Progenitor cell of endocrine pancreas (in vitro differentiated cells): ENCODE measurements at regions not wholly inside any gene's neighbourhood (a gene's known extent, or its start where the extent isn't known, plus 50 kb on each side); places are given as distances from the start of the nearest gene placed in this dataset.

Experiments
- DNase-seq: peaks from one replicate; pipeline ENCODE4 v3.0.0; 2021; ENCODE audit warnings: low spot score; ENCODE audit not compliant: unreplicated experiment
- H3K27ac Mint-ChIP-seq: 2 replicates; pipeline ENCODE4 v1.8.0; 2021; ENCODE audit warnings: mild to moderate bottlenecking, moderate library complexity, mixed read lengths
- H3K27me3 Mint-ChIP-seq: 2 replicates; pipeline ENCODE4 v1.8.0; 2021; ENCODE audit warnings: mixed read lengths
- H3K36me3 Mint-ChIP-seq: 2 replicates; pipeline ENCODE4 v1.8.0; 2022; ENCODE audit warnings: mixed read lengths; ENCODE audit not compliant: insufficient read depth
- H3K4me1 Mint-ChIP-seq: 2 replicates; pipeline ENCODE4 v1.8.0; 2021; ENCODE audit warnings: low read depth, mixed read lengths
- H3K4me3 Mint-ChIP-seq: 2 replicates; pipeline ENCODE4 v1.8.0; 2021; ENCODE audit warnings: low read depth, mild to moderate bottlenecking, moderate library complexity, mixed read lengths
- H3K9me3 Mint-ChIP-seq: 2 replicates; pipeline ENCODE4 v1.8.0; 2021; ENCODE audit warnings: low read depth, mixed read lengths
- TF ChIP-seq, protein P1 (sequence below): fragments of 200-600 bp; sonication (generic); IDR thresholded peaks from one replicate; pipeline ENCODE4 v1.5.0; 2021; ENCODE audit warnings: antibody characterized with exemption, mild to moderate bottlenecking; ENCODE audit not compliant: unreplicated experiment

DNA sequence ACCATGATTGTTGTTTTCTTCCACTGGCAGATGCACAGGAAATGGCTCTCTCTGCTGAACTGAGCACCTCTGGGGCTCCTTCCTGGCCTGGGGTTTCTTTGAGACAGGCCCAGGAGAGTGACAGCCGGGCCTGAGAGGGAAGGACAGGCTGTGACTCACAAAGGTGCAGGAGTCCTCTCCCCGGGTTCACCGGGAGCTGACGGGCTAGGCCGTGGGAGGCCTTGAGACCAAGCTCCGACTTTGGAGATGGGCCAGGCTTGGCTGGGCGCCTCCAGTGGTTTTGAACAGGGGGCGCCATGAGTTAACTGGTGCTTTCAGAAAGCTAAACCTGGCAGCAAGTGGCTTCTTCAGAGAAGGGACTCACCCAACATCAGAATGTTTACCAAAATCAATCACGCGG, 143.4 kb downstream of the URI1 start:
- TF ChIP-seq, protein P1, sequence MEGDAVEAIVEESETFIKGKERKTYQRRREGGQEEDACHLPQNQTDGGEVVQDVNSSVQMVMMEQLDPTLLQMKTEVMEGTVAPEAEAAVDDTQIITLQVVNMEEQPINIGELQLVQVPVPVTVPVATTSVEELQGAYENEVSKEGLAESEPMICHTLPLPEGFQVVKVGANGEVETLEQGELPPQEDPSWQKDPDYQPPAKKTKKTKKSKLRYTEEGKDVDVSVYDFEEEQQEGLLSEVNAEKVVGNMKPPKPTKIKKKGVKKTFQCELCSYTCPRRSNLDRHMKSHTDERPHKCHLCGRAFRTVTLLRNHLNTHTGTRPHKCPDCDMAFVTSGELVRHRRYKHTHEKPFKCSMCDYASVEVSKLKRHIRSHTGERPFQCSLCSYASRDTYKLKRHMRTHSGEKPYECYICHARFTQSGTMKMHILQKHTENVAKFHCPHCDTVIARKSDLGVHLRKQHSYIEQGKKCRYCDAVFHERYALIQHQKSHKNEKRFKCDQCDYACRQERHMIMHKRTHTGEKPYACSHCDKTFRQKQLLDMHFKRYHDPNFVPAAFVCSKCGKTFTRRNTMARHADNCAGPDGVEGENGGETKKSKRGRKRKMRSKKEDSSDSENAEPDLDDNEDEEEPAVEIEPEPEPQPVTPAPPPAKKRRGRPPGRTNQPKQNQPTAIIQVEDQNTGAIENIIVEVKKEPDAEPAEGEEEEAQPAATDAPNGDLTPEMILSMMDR = no peak
- no peaks in the 10 kb centered on the region for H3K36me3 Mint-ChIP-seq
- peaks cover 2% of the 10 kb centered on the region for H3K4me1 Mint-ChIP-seq
- H3K9me3 Mint-ChIP-seq = no peaks in the 10 kb centered on the region
- H3K4me3 Mint-ChIP-seq = no peak overlapping the region
- peaks cover 19% of the 10 kb centered on the region for H3K27me3 Mint-ChIP-seq
- DNase-seq = no peak
- no peak overlapping the region for H3K27ac Mint-ChIP-seq

DNA sequence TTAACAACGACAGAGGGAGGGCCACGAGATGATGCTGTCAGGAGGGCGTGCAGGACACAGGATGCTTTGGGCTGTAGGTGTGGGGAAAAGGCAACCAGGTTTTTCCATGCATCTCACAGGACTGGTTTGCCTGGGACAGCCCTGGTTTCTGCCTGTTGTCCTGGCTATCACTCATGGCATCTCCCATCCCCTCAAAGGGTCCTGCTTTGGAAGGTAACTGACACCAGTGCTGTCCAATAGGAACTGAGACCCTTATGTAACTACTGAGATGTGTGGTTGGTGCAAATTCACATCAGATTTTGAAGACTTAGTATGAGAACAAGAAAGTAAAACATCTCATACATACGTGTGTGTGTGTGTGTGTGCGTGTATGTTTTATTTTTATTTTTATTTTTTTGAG, 144.2 kb downstream of the URI1 start:
- Mint-ChIP-seq H3K9me3 (no peaks in the 10 kb centered on the region), H3K4me1 (peaks cover 2% of the 10 kb centered on the region), H3K27me3 (peaks cover 19% of the 10 kb centered on the region), H3K27ac (no peak overlapping the region), H3K36me3 (no peaks in the 10 kb centered on the region), H3K4me3 (no peak overlapping the region)
- DNase-seq = no peak
- TF ChIP-seq, protein P1 = no peak

DNA sequence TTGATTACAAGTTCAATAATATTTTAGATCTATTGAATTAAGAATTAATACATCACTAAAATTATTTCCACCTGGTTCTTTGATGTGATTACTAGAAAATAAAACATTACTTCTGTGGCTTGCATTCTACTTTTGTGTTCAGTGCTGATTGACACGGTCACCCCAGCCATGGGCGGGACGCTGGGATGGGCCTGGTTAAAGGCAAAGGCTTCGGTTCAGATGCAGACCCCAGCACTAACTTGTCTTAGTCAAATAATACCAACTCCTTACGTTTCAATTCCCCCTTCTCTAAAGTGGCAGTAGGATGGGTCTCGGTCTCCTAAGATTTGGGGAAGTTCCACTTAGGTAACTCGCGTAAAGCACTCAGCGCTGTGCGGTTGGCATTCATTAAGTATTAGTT, 144.9 kb downstream of the URI1 start:
- Mint-ChIP-seq H3K4me3 (no peak overlapping the region), H3K27ac (no peak overlapping the region), H3K4me1 (peaks cover 2% of the 10 kb centered on the region), H3K9me3 (no peaks in the 10 kb centered on the region), H3K36me3 (no peaks in the 10 kb centered on the region), H3K27me3 (peaks cover 15% of the 10 kb centered on the region)
- TF ChIP-seq, protein P1 = no peak
- no peak for DNase-seq

DNA sequence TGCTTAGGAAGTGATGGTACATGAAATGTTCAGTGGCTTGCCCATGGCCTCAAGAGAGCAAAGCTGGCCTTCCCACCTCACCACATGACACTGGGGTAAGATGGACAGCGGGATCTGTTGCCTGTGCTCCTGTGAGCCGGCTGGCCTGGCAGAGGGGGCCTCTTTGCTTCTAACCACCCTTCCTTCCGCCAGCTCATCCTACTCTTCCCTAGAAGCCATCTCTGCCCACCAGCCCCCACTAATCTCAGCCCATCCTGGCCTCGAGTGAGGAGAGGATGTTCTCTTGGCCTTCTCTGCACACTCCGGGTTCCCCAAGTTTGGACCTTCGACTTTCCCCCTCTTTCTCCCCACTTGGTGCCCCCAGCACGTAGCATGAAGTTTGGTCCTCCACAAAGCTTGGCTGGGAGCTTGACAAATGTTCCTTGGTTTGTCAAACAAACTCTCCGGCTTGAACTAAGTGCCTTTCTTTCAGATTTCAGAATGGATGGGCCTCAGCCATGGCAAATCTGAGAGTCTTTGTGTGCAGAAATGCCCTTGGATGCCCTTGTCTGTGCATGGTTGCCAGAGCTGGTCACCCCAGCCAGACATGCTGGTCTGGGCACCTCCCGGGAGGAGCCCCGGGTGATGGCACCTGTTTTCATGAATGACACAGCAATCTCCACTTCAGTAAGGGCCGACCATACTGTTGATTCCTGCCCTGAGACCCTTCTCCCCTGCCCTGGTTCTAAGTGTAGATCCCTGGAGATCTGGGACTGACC, 145.5 kb downstream of the URI1 start:
- Mint-ChIP-seq H3K4me1 (peaks cover 2% of the 10 kb centered on the region), H3K4me3 (no peak overlapping the region), H3K27ac (no peak overlapping the region)

DNA sequence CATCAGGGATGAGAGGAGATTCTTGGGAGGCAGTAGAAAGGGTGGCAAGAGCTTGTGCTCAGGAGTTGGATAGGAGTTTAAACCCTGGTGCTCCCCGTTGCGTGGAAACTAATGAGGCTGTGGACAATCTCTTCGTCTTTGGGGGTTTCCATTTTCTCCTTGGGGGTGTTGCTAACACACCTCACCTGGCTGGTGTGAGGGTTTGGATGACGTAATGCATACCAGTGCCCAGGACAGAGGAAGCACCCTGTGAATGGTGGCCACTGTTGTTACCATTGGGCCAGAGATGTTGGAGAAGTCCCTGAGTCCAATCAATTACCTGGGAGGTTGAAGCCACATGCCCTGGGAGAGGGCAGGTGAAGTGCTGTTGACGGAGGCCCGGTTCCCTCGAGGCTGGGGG, 146.5 kb downstream of the URI1 start:
- peaks cover 10% of the 10 kb centered on the region for H3K27me3 Mint-ChIP-seq
- no peaks in the 10 kb centered on the region for H3K36me3 Mint-ChIP-seq
- H3K4me1 Mint-ChIP-seq = peaks cover 2% of the 10 kb centered on the region
- no peak for DNase-seq
- no peak overlapping the region for H3K27ac Mint-ChIP-seq
- no peaks in the 10 kb centered on the region for H3K9me3 Mint-ChIP-seq
- no peak overlapping the region for H3K4me3 Mint-ChIP-seq
- TF ChIP-seq, protein P1 = no peak

More for the DNA sequence above, 145.5 kb downstream of the URI1 start:
- no peak for DNase-seq
- H3K9me3 Mint-ChIP-seq = no peaks in the 10 kb centered on the region
- H3K27me3 Mint-ChIP-seq = peaks cover 10% of the 10 kb centered on the region
- no peaks in the 10 kb centered on the region for H3K36me3 Mint-ChIP-seq
- TF ChIP-seq, protein P1 = no peak
